ENCODE measurements at regions not wholly inside any gene's neighbourhood (a gene's known extent, or its start where the extent isn't known, plus 50 kb on each side); places are given as distances from the start of the nearest gene placed in this dataset.

DNA sequence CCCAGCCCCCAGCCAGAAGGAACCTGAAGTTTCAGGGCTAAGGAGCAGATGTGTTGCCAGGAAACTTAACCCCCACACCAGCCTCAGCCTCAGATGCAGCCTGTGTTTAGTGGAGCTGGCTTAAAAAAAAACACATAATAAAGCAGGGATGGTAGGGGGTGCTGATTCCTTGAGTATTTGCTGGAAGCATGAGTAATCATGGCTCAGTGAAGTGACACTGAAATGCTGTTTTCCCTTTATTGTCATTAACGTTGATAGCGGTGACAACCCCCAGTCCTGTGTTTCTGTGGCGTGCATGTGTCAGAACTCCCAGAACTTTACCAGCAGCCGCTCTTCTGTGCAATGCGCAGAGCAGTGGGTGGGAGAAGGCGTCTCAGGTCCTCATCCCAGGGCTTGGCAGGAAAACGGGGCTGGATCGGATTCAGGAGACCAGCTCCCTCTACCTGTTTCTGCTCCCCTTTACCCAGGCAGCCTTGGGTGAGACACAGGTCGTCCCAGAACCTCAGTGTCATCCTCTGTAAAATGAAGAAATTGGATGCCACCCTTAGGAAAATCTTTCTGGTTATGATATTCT lies 1282.1 kb downstream of the TBC1D22A start:
- DNase-seq (ENCODE audit: low read depth): no peak
- TF ChIP-seq, protein P1, sequence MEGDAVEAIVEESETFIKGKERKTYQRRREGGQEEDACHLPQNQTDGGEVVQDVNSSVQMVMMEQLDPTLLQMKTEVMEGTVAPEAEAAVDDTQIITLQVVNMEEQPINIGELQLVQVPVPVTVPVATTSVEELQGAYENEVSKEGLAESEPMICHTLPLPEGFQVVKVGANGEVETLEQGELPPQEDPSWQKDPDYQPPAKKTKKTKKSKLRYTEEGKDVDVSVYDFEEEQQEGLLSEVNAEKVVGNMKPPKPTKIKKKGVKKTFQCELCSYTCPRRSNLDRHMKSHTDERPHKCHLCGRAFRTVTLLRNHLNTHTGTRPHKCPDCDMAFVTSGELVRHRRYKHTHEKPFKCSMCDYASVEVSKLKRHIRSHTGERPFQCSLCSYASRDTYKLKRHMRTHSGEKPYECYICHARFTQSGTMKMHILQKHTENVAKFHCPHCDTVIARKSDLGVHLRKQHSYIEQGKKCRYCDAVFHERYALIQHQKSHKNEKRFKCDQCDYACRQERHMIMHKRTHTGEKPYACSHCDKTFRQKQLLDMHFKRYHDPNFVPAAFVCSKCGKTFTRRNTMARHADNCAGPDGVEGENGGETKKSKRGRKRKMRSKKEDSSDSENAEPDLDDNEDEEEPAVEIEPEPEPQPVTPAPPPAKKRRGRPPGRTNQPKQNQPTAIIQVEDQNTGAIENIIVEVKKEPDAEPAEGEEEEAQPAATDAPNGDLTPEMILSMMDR (IDR thresholded peaks at IDR 0.05; ENCODE audit: low read depth, low read length, missing control alignments): no peak
- in situ Hi-C loops (cut with HindIII; ENCODE audit: low sequenced_read_pairs): no loop called here
- no peak overlapping the region for H3K4me3 ChIP-seq (ENCODE audit: low read depth, low read length)

DNA sequence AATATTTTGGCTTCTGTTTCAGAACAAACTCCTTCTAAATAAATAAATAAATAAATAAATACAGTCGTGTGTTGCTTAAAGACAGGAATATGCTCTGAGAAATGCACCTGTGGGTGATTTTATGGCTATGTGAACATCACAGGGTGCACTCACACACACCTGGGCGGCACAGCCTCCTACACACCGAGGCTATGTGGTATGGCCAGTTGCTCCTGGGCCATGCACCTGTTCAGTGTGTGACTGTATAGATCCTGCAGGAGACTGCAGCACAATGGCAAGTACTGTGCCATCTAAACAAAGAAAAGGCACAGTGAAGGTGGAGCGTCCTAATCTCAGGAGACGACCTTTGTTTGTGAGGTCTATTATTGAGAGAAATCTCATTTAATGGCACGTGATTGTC lies 1281.1 kb downstream of the TBC1D22A start:
- TF ChIP-seq, protein P1 (IDR thresholded peaks at IDR 0.05; ENCODE audit: low read depth, low read length, missing control alignments): no peak
- DNase-seq (ENCODE audit: low read depth): no peak
- no peak overlapping the region for H3K4me3 ChIP-seq (ENCODE audit: low read depth, low read length)
- in situ Hi-C loops (cut with HindIII; ENCODE audit: low sequenced_read_pairs): no loop called here

DNA sequence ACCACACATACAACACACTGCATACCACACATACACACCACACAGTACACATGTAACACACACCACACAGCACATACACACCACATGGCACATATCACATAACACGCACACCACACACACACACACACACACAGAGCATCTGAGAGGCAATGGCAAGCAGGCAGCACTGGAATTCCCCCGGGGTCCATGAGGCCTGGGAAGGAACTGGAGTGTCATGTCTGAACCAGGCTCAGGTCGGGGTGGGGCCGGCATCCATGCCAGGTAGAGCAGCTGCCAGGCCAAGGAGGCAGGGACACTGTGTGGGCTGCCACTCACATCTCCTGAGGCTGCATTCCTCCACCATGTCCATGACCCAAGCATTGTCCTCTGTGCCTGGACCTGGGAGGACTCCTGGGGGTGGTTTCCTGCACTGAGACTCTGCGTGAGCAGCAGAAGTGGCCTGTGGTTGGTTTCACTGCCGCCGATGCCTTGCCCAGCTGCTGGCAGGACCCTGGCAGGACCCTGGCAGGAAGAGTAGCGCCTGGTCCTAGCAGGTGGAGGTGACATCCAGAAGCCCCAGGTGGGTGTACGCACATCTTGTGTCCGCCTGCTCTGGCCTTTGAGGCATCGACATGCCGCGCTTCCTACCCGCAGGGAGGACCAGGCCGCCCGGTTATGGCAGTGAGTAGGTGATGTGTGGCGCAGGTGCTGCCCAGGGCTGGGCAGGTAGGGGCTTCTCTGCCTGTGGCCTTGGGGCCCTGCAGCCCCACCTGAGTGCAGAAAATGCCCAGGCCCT lies 1280.4 kb downstream of the TBC1D22A start:
- TF ChIP-seq, protein P1 (IDR thresholded peaks at IDR 0.05; ENCODE audit: low read depth, low read length, missing control alignments): no peak
- H3K4me3 ChIP-seq (ENCODE audit: low read depth, low read length): no peak overlapping the region
- in situ Hi-C loops (cut with HindIII; ENCODE audit: low sequenced_read_pairs): no loop called here
- no peak for DNase-seq (ENCODE audit: low read depth)

DNA sequence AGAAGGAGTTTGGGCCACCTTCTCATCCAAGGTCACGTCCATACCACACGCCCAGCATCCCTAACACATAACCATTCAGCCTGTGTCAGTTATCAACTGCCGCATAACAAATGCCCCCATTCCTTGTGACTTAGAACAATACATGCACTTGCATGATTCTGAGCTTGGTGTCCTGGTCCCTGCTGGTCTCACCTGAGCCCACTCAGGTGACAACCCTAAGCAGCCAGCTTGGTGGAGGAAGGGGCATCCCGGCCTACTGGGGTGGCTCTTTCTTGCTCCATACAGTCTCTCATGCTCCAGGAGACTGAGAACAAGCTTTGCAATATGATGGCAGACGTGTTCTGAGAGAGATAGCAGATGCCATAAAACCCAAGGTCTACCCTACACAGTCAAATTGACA lies 1276.9 kb downstream of the TBC1D22A start:
- DNase-seq (ENCODE audit: low read depth): no peak
- TF ChIP-seq, protein P1 (IDR thresholded peaks at IDR 0.05; ENCODE audit: low read depth, low read length, missing control alignments): no peak
- in situ Hi-C loops (cut with HindIII; ENCODE audit: low sequenced_read_pairs): no loop called here

DNA sequence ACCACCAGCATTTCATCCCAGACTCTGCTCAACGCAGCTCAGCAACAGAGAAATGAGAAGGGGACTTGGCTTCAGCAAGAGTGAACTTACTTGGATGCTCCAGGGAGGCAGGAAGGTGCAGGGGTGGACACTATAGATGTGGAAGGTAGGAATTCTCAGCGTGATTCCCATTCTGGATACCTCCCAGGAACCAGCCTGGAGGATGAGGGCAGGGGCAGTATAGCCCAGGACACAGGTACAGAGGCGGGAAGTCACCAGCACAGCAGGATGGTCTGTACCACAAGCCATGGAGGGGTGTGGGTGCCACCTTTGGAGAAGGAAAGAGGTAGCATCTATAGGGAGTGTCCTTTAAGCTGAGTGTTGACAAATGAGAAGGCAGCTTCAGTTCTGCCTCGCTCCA lies 1275.2 kb downstream of the TBC1D22A start:
- H3K4me3 ChIP-seq (ENCODE audit: low read depth, low read length): no peak overlapping the region
- TF ChIP-seq, protein P1 (IDR thresholded peaks at IDR 0.05; ENCODE audit: low read depth, low read length, missing control alignments): no peak
- in situ Hi-C loops (cut with HindIII; ENCODE audit: low sequenced_read_pairs): no loop called here
- no peak for DNase-seq (ENCODE audit: low read depth)

More for the DNA sequence above, 1276.9 kb downstream of the TBC1D22A start:
- H3K4me3 ChIP-seq (ENCODE audit: low read depth, low read length): no peak overlapping the region

DNA sequence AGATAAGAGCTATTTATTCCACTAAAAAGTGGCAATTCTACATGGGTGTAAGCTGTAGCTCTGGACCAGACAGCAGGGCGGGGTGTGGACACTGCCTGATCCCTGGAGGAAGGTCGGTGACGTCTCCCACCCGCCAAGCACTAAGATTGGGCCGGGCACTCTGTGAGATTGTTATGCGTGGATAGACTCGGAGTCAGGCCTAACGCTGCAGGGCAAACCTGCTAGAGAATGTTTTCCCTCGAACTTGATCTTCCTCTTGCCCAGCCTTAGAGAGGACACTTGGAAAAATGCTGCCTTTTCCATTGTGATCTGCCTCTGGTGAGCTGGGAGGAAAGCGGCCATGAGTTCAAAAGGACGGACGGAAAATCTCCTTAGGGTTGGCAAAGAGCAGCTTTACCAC lies 1273.4 kb downstream of the TBC1D22A start:
- in situ Hi-C loops (cut with HindIII; ENCODE audit: low sequenced_read_pairs): no loop called here
- TF ChIP-seq, protein P1 (IDR thresholded peaks at IDR 0.05; ENCODE audit: low read depth, low read length, missing control alignments): no peak

More for the DNA sequence above, 1273.4 kb downstream of the TBC1D22A start:
- H3K4me3 ChIP-seq (ENCODE audit: low read depth, low read length): no peak overlapping the region
- DNase-seq (ENCODE audit: low read depth): no peak
